ENCODE measurements at regions not wholly inside any gene's neighbourhood (a gene's known extent, or its start where the extent isn't known, plus 50 kb on each side); places are given as distances from the start of the nearest gene placed in this dataset.
"Not testable (repeated sequence)": the region's sequence is repeated elsewhere in the genome, so short reads cannot be mapped to it uniquely, and the experiment has no call there.

DNA sequence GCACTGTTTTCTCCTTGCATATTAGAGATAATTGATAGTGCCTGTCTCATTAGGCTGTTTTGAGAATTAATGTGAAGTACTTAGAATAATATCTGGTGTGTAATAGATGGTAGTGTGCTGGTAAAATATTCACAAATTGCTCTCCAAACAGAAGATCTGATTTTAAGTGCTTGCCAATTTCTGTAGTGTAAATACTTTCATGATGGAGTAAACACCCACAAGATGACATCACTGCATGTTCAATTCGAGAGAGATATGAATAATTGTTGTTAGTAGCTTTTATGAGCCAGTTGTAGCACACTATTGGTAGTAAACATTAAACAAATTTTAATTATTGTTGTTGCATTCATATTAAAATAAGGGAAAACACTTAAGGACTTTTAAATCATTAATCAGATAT, 392.3 kb upstream of the RIOK2 start:
- peaks cover 9% of the 10 kb centered on the region for H3K36me3 Mint-ChIP-seq
- WGBS (ENCODE audit: insufficient coverage), result no CpG with 5 or more reads among the region's 1 CpG
- H3K4me1 Mint-ChIP-seq, result no peaks in the 10 kb centered on the region
- intact Hi-C loops (cut with micrococcal nuclease), result no loop called here
- H3K9me3 ChIP-seq (ENCODE audit: control insufficient read depth, insufficient read depth, low read length), result no peaks in the 10 kb centered on the region
- no peak overlapping the region for H3K4me3 Mint-ChIP-seq
- H3K27ac ChIP-seq (ENCODE audit: low read length), result no peak overlapping the region
- no peak overlapping the region for H3K27ac Mint-ChIP-seq
- no peak for DNase-seq
- no peaks in the 10 kb centered on the region for H3K4me1 ChIP-seq (ENCODE audit: control insufficient read depth, insufficient read depth, low read length)
- H3K27me3 ChIP-seq (ENCODE audit: control insufficient read depth, insufficient read depth, low read length), result no peaks in the 10 kb centered on the region
- no peak for ATAC-seq
- TF ChIP-seq, protein P1, sequence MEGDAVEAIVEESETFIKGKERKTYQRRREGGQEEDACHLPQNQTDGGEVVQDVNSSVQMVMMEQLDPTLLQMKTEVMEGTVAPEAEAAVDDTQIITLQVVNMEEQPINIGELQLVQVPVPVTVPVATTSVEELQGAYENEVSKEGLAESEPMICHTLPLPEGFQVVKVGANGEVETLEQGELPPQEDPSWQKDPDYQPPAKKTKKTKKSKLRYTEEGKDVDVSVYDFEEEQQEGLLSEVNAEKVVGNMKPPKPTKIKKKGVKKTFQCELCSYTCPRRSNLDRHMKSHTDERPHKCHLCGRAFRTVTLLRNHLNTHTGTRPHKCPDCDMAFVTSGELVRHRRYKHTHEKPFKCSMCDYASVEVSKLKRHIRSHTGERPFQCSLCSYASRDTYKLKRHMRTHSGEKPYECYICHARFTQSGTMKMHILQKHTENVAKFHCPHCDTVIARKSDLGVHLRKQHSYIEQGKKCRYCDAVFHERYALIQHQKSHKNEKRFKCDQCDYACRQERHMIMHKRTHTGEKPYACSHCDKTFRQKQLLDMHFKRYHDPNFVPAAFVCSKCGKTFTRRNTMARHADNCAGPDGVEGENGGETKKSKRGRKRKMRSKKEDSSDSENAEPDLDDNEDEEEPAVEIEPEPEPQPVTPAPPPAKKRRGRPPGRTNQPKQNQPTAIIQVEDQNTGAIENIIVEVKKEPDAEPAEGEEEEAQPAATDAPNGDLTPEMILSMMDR (IDR thresholded peaks at IDR 0.05), result no peak
- H3K4me3 ChIP-seq (ENCODE audit: low read length), result no peak overlapping the region
- no peaks in the 10 kb centered on the region for H3K27me3 Mint-ChIP-seq (ENCODE audit: low read depth in 2 of 2)
- no peaks in the 10 kb centered on the region for H3K36me3 ChIP-seq (ENCODE audit: control insufficient read depth, insufficient read depth, low read length)
- peaks cover 0 to 5% of the 10 kb centered on the region in 2 donors for H3K9me3 Mint-ChIP-seq

DNA sequence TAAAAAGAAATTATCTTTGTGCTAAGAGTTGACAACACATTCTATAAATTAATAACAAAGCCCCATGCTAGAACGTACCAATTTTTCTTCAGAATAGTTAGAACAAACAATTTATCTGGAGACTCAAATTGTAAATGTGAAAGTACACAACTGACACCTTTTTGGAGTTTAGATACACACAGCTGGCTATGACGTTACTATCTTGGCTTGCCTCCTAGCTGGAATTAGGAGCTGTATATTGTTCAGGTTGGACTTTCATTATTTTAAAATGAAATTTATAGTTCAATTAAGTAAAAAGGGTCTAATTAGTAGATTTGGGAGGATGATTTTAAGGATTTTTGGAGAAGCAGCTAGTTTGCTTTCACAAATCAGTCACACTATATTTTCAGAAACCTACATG, 393.9 kb upstream of the RIOK2 start:
- H3K36me3 ChIP-seq (ENCODE audit: control insufficient read depth, insufficient read depth, low read length), result no peaks in the 10 kb centered on the region

DNA sequence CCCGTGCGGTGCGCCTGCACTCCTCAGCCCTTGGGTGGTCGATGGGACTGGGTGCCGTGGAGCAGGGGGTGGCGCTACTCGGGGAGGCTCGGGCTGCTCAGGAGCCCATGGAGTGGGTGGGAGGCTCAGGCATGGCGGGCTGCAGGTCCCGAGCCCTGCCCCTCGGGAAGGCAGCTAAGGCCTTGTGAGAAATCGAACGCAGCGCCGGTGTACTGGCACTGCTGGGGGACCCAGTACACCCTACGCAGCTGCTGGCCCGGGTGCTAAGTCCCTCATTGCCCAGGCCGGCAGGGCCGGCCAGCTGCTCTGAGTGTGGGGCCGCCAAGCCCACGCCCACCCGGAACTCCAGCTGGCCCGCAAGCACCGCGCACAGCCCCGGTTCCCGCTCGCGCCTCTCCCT, 396.9 kb upstream of the RIOK2 start:
- H3K4me3 Mint-ChIP-seq; H3K9me3 ChIP-seq (ENCODE audit: control insufficient read depth, insufficient read depth, low read length); H3K36me3 ChIP-seq (ENCODE audit: control insufficient read depth, insufficient read depth, low read length); H3K27ac ChIP-seq (ENCODE audit: low read length); H3K4me1 ChIP-seq (ENCODE audit: control insufficient read depth, insufficient read depth, low read length); H3K27ac Mint-ChIP-seq; H3K27me3 Mint-ChIP-seq (ENCODE audit: low read depth in 2 of 2); H3K9me3 Mint-ChIP-seq; DNase-seq; H3K4me3 ChIP-seq (ENCODE audit: low read length); H3K36me3 Mint-ChIP-seq; H3K4me1 Mint-ChIP-seq; H3K27me3 ChIP-seq (ENCODE audit: control insufficient read depth, insufficient read depth, low read length); ATAC-seq; intact Hi-C loops (cut with micrococcal nuclease): not testable (repeated sequence)
- WGBS (ENCODE audit: insufficient coverage), result 93% methylated on average over 22 of the region's 29 CpGs

More for the DNA sequence above, 393.9 kb upstream of the RIOK2 start:
- Histone ChIP-seq H3K27ac (ENCODE audit: low read length) (no peak overlapping the region), H3K27me3 (ENCODE audit: control insufficient read depth, insufficient read depth, low read length) (no peaks in the 10 kb centered on the region), H3K4me1 (ENCODE audit: control insufficient read depth, insufficient read depth, low read length) (no peaks in the 10 kb centered on the region), H3K9me3 (ENCODE audit: control insufficient read depth, insufficient read depth, low read length) (no peaks in the 10 kb centered on the region), H3K4me3 (ENCODE audit: low read length) (no peak overlapping the region)
- TF ChIP-seq, protein P1 (IDR thresholded peaks at IDR 0.05), result no peak
- DNase-seq (no peak), ATAC-seq (no peak)
- intact Hi-C loops (cut with micrococcal nuclease), result no loop called here
- Mint-ChIP-seq H3K4me1 (no peaks in the 10 kb centered on the region), H3K27ac (no peak overlapping the region), H3K4me3 (no peak overlapping the region), H3K36me3 (no peaks in the 10 kb centered on the region), H3K9me3 (no peaks in the 10 kb centered on the region), H3K27me3 (ENCODE audit: low read depth in 2 of 2) (no peaks in the 10 kb centered on the region)
- 80% methylated on average over 2 of the region's 2 CpGs for WGBS (ENCODE audit: insufficient coverage)

DNA sequence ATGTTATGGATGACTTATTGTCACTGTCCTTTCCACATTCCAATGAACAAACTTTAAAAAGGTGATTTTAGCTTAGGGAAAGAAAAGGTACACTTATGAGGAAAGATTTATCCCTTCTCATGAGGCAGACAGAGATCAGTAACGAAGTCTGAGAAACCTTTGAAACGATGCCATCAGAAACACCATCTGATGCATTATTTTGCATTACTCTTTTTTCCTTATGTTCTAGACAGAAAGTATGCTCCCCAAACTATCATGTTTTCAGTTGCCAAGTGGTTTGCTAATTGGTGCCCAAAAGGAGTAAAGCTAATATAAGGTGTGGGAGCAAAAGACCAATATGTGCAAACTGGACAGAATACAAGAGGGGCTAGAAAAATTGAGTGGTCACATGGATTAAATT, 397.7 kb upstream of the RIOK2 start:
- TF ChIP-seq, protein P1 (IDR thresholded peaks at IDR 0.05), result no peak
- no peak overlapping the region for H3K27ac Mint-ChIP-seq
- Histone ChIP-seq H3K4me3 (ENCODE audit: low read length) (no peak overlapping the region), H3K27me3 (ENCODE audit: control insufficient read depth, insufficient read depth, low read length) (no peaks in the 10 kb centered on the region), H3K4me1 (ENCODE audit: control insufficient read depth, insufficient read depth, low read length) (no peaks in the 10 kb centered on the region), H3K36me3 (ENCODE audit: control insufficient read depth, insufficient read depth, low read length) (no peaks in the 10 kb centered on the region), H3K9me3 (ENCODE audit: control insufficient read depth, insufficient read depth, low read length) (no peaks in the 10 kb centered on the region), H3K27ac (ENCODE audit: low read length) (no peak overlapping the region)
- DNase-seq (no peak), ATAC-seq (no peak)
- no peak overlapping the region for H3K4me3 Mint-ChIP-seq
- intact Hi-C loops (cut with micrococcal nuclease), result no loop called here
- H3K4me1 Mint-ChIP-seq, result no peaks in the 10 kb centered on the region
- H3K36me3 Mint-ChIP-seq, result no peaks in the 10 kb centered on the region
- 94% methylated on average over 2 of the region's 2 CpGs for WGBS (ENCODE audit: insufficient coverage)
- no peaks in the 10 kb centered on the region for H3K9me3 Mint-ChIP-seq
- peaks cover 0 to 8% of the 10 kb centered on the region in 2 donors for H3K27me3 Mint-ChIP-seq (ENCODE audit: low read depth in 2 of 2)
